ENCODE measurements at regions not wholly inside any gene's neighbourhood (a gene's known extent, or its start where the extent isn't known, plus 50 kb on each side); places are given as distances from the start of the nearest gene placed in this dataset.

GRCh38 chr22:27128461-27129085 is 471.2 kb downstream of the MIAT start:
- TF ChIP-seq CTCF (conservative IDR thresholded peaks at IDR 0.05; ENCODE audit: low read depth, low read length) (no peak), EZH2 (IDR thresholded peaks at IDR 0.05; ENCODE audit: borderline replicate concordance, low read depth, low read length, poor library complexity, severe bottlenecking) (no peak)

Data from A673 (cell line).